T-helper 9 cell (primary cell): ENCODE measurements at regions not wholly inside any gene's neighbourhood (a gene's known extent, or its start where the extent isn't known, plus 50 kb on each side); places are given as distances from the start of the nearest gene placed in this dataset.

Source experiments
- DNase-seq: peaks from one replicate; pipeline ENCODE4 v3.0.0-alpha.2; 2020

DNA sequence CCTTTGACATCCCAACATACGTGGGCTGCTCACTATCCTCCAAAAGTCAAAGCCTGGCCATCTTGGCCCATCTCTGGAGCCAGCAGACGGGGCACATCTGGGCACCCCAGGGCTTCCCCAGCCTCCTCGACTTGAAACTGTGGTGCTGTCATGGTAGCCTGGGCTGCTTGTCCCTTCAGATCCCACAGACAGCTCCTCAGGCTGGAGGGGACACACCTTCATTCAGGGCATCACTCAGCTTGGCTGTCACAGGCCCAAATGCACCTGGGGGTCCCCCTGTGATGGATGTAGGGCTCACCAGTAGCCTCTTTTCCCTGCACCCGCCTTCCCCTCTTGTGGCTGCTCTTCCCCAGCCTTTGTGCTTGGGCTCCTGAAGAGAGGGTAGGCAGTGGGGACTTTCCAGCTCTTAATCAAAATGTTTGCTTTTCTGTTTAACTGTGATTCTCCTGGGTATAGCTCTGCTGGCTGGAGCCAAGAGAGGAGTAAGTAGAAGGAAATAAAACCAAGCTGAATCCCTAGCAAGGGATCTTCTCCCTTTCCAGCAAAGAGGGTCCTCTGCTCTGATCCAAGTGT is 92.3 kb downstream of the GYPC start:
- DNase-seq, result no peak

DNA sequence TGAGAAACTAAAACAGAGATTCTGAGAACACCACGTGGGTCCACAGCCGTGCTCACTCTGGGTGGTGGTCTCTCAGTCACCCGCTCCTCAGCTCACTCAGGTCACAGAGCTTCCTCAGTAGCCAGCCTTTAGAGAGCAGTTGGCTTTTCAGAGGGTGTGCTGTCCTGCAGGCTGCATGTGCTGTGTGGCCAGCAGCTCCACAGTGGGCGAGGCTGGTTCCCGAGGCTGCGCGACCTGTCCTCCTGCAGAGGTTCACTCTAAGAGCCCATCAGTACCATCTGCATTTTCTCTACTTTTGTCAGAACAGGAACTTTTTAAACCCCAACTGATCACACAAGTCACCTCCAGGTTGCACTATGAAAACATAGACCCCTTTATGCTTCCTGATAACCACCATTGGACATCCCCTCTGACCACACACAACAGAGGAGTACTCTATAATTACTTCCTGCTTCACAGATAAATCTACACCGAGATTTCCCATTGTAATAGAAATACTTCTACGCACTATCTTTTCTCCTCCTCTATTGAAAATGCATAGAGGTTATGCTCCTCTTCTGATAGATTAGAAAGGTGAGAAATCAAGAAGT is 93.1 kb downstream of the GYPC start:
- no peak for DNase-seq

DNA sequence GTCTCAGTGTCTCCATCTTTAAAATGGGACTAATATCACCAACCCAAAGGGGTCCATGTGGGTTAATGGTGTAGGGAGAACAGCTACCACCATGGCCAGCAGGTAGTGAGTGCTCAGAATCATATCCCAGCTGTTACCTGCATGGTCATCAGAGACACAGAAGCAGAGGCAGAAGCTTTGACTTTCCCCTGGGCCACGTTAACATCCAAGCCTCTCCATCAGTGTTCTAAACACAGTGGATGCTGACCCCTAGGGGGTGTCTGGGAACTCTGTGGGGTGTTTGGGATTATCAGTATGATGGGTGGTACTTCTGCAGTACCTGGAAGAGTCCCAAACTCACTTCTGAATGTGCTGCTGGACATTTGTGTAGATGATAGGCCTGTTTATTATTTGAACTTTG is 93.6 kb downstream of the GYPC start:
- DNase-seq, result no peak

DNA sequence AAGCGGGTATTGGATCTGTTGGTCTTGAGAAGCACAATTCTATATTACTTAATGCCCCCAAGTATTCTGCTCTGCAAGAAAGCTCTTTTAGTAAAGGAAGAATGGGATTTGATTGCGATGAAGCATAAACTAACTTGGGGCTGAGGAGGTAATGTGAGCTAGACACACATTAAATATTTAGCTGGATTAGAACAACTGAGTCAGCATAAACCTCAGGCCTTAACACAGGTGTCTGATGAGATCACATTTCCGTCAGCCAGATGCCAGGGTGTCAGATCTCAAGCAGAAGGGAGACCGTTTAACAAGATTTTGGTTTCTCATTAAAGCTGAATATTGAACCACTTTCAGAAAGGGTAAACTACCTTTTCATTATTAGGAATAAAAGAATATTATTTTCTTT is 94.5 kb downstream of the GYPC start:
- DNase-seq, result no peak

DNA sequence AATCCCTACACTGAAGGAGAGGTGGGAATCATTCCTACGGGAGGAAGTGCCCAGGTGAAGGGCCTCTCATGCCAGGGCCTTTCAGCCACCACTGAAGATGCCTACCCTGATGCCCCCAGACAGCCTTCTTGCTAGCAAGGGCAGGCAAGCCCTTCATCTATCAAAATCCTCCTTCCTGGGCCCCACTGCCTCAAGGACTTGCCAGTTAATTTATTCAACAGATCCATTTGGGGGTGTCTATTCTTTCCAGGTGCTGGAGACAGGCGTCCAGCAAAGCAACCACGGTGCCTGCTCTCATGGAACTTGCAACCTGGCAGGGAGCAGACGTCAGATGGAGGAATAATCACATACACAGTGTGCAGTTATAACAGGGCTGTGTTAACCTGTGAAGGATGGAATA is 95.5 kb downstream of the GYPC start:
- no peak for DNase-seq

DNA sequence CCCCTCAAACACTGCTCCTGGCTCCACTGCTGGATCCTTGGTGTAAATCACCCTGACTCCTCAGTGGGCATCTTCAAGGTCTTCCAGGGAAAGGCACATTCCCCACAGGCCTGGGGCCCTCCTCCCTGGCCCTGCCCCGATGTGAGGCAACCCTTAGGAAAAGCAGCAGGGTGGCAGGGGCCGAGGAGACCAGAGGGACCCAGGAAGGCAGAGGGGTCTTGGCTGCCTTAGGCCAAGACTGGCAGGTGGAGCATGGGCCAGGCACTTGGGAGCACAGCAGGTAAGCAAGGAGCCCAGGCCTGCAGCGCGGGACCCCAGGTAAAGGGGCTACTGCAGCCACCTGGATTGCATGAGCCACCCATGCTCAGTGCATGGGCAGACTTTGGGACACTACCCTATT is 96.9 kb downstream of the GYPC start:
- DNase-seq, result no peak

DNA sequence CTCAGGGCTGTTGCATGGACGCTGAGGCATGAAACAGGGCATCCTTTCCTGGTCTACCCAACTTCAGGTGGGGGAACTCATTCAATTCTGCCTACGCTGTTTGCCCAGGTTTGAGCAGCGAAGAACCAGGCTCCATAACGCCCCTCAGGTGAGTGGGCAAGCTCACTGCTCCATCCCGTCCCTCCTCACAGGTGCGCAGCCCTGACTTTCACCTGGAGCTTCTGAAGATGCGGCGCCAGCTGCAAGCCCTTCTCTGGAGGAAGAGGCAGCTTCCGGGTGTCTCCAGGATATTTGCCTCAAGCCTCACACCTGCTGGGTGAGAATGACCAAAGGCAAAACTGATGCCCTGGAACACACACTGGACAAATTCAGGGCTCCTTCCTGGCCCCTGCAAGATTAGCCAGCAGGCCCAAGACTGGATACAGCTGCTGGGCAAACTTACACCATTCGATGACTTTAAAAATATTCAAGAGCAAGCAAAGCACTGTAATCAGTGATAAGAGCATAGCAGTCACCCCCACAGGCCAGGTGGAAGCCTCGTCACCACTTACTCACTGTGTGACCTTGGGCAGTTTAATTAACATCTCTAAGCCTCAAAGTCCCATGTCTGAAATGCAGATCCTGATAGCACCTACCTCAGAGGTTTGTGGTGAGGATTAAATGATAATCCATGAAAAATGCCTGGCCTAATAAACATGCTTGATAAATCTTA is 97.7 kb downstream of the GYPC start:
- DNase-seq, result no peak

DNA sequence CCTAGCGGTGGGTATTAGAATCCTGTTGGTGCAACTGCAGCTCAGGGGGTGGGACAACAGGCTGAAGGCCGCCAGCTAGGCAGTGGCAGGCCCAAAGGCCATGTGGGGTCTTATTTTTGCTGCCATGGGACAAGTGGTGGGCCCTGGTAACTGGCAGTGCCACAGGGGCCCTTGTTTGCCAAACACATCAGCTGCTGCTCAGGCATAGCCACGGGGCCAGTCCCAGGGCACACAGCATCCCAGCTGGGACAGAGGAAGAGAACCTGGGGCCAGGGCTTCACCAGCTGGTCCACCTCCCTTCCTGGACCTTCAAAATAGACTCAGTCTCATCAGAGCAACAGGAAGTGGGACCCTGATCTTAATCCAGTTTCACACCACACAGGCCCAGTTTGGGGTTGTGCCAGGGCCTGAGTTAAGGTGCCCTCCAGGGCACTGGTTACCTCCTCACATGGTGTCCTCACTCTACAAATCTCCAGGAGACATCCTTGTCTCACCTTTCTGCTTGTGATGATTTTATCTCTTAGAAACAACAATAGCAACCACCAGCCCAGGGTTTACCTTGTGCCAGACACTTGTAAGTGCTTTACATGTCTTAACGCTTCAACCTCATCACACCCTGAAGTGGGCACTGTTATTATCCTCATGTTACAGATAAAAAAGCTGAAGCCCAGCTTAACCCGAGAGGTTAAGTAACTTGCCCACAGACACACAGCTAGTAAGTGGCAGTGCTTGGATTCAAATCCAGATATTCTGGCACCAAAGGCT is 98.5 kb downstream of the GYPC start:
- no peak for DNase-seq

DNA sequence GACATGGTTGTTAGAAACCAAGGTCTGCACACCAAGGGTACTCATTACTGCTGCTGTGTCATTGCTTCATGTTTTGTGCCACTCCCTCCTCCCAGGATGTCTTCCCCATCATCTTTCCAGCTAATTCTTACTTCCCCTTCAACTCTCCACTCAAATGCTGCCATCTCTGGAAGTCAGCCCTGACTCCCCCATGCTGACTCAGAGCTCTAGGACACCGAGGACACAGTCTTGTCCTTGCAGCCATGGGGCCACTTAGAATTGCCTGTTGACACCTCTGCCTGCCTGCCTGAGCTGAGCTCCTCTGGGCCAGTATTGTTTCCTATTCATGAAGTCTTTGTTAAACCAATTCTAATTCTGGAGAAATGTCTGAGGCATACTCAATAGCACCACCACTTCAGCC is 100.2 kb downstream of the GYPC start:
- no peak for DNase-seq

DNA sequence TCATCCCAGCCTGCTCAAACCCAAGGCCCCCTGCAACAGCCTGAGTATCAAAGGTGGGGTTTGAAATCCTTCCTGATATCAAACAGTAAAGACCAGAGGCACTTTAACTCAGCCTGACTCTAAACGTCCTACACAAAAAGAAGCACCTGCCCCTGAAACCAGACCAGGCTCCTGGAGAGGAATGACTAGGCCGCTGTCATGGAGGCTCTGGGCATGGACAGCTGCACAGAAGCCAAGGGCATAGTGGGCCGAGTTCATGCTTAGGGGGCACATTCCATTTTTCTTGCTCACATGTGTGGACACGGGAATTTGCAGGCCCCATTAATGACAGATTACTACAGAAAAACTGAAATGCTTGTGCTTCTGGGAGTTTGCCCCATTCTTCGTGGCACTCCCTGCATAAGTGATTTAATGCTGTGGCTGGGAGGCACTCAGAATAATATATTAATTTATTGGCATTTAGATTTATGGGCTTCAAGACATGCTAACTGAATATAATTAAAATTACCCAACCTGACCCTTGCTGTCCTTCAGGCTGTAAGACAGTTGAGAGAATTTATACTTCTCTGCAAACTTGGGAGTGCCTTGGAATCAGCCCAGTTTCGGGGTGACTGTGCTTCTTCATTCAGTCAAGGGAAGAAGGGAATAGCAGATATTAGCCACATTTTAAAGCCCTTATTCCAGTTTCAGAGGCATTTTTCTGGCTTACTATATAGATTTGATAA is 105.5 kb downstream of the GYPC start:
- no peak for DNase-seq

DNA sequence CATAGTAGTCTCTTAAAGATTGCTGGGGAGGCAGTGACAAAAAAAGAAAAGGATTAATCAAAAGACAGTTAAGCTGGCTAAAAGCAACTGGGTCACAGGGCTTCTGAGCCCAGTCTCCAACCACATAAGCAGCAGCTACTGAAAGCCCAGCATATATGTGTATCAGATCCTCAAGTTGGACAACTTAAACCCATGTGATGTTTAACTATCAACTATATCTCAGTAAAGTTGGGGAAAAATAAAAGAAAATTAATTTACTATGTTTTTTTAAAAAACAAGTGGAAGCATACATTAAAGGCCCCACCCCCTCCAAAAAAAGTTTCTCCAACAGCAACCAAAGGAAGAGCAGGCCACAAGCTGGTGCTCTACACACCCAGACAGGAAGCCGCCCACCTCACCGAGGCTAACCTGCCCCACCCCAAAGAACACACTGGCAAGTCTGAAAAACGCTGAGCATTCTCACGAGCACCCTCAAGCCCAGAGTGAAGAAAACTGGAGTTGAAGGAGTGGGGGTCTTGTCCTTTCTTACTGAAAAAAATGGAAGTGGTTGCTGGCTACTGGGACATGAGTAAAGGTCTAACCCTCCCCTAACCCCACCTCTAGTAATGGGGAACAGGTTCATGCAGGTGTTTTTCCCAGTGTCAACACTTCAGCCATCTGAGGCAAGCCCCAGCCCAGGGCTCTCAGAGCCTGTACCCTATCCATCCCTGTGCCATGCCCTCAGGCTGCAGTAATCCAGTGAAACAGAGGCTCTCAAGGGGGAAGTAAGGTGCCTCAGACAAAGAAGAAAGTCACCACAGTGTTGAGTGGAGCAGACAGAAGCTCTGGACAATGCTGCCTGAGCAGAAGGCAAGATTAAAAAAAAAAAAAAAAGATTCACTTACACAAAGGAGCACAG is 106.3 kb downstream of the GYPC start:
- DNase-seq, result peak; percentile 26

DNA sequence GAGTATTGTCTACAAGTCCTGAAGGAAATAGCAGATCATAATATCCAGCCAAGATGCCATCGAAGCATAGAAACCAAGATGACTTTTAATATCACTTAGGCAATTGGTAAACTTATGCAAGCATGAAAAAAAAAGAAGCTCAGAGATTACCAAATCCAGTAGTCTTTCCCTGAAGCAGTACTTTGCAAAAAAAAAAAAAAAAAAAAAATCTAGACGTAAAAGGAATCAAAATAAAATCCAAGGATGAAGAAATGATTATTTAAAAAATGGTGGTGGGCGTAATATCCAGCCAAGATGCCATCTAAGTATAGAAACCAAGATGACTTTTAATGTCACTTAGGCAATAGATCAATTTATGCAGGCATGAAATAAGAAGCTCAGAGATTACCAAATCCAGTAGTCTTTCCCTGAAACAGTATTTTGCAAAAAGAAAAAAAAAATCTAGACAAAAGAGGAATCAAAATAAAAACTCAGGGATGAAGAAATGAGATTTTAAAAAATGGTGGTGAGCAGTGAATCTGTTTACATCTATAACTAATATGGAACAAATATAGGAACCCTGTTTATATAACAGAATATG is 108.8 kb downstream of the GYPC start:
- no peak for DNase-seq

DNA sequence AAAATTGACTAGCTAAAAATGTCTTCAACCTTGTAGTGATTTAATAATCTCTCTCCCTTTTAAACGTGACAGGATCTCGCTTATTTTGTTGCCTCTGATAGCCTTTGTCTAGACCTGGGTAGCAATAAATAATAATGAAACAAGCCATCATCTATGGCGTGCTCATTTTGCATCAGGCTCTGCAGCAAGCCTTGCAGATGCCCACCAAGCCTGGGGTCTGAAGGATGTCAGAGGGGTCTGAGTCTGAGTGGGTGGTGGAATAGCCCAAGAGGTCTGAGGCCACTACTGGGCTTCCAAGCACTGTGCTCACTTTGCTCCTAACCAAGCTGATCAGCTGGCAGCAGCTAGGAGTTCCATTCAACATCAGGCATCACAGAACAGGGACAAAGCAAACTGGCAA is 109.4 kb downstream of the GYPC start:
- no peak for DNase-seq

DNA sequence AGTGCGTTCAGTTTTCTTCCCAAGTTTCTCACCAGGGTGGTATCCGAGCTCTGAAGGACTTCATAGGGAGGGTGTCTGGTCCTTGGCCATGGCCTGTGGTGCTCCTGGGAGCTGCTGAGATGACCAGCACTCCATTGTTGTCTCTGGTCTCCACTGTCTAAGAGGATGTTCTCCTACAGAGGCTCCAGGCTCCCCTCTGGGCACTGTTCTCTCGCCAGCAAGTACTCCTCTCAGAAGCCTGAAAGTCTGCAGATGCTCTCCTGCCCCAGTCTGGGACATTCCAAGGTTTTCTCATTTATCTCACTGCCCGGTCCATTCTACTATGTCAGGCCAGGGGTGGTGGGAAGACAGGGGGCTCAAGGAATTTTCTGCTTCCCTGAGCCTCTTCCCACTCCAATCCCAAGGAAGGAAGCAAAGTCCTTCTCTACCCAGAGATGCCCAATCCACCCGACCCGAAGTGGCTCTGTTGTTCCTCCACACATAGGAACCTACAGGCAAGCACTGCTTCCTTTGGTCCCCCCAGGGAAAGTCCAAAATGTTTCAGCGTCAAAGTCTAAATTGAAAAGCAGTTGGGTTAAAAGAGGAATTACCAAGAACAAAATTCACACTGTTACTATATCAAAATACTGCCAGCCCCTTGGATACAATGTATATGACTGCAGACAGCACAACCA is 110.5 kb downstream of the GYPC start:
- no peak for DNase-seq

DNA sequence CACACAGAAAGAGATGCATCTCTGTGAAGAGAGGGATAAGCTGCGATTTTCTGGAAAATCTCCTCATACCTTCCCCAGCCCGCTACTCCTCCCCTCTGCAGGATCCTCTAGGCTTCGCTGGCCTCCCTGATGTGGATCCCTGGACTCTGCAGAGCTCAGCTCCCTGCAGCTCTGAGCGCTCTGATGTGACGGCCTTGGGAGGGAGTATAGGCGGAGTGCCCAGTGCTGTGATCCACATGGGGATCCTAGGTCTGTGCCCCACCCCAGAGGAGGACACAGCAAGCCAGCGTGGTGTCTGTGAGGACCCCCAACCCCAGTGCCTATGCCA is 111.0 kb downstream of the GYPC start:
- DNase-seq, result no peak

DNA sequence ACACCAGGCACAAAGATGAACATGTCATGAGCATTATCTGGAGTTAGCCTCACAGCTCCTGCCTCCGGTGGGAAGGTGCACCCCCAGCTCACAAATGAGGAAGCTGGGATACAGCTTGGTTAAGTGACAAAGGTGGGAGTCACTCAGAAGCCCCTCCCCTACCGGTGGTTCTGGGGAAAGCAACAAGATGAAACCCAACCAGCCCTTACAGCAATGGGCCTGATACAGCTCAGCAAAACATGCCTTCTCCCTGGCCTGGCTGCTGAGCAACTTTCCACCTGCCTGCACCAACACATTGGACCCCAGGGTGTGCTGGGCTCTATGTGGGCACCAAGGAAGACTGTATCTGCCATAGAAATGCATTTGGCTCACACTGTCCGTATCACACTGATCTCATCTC is 113.2 kb downstream of the GYPC start:
- no peak for DNase-seq

DNA sequence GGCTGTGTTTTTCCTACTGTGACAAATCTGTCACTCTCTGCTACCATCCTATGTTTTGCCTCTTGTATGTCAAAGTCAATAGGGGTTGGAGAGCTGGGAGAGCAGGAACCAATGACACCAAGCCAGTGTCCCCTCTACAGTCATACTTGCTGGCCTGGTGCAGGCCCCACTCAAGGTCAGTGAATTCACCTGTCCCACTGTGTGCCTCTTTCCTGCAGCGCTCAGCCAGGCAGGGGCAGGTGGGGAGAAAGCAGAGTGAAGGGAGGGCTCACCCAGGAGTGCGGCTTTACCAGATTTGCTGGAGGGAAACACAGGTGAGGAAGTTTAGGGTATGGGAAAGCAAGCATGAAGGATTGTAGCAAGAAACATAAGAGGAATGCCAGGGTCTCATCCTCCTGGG is 114.5 kb downstream of the GYPC start:
- no peak for DNase-seq

DNA sequence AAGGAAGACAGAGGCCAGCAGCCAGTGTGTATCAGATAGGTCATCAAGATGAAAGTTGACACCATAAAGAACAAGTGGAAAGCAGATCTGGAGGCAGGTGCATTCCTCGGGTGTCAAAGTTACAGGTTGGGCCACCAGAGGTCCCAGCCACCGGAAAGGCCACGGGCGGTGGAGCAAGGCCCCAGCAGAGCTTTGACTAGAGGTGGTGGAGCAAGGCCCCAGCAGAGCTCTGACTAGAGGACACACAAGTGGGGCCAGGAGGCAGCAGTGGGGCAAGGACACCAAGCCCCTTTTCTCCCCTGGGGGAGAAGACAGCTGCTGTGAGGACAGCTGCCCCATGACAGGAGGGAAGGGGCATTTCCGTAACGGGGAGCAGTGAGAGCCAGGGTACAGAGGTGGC is 115.1 kb downstream of the GYPC start:
- DNase-seq, result no peak

DNA sequence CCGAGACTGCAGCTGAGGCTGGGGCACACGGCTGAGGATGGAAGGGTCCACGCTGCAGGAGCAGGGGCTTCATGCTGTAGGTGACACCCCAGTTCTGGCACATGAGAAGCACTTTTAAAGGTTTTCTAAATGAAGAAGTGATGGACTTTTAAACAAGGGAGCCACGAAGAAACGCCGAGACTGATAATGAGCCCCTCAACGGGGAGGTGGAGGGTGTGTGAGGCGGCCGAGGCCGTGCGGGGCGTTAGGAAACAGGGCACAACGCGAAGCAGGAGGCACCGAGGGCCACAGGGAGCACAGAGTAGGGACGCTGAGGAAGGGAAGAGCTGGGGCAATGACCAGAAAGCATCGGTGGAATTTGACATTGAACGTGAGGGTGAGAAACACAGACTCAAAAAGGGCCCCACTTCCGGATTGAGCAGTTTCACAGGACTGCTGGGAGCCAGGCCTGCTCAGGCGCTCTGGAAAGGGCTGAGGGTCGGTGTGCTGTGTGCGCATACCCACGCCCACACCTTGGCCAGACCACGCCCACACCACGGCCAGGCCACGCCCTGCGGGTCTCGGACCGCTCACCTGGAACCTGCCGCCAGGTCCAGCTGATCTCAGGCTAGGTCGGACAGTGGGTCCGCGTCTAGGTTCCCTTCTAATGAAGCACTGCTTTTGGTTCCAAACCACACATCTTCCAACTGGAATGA is 115.7 kb downstream of the GYPC start:
- DNase-seq, result no peak

DNA sequence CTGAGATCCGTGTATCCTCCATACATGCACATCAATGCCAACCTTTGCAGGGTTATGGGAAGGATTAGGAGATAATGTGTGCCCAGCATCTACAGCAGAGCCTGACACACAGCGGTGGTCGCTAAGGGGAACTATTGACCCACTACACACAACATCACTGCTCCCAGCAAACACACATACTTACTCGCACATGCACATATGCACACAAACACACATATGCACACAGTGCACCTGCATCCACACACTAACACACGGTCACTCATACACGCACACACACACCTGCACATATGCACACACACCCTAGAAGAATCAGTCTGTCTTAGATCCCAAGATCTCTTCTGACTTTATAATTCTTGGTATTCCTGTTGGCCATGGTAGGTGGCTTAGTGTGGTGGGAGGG is 118.3 kb downstream of the GYPC start:
- DNase-seq, result no peak

DNA sequence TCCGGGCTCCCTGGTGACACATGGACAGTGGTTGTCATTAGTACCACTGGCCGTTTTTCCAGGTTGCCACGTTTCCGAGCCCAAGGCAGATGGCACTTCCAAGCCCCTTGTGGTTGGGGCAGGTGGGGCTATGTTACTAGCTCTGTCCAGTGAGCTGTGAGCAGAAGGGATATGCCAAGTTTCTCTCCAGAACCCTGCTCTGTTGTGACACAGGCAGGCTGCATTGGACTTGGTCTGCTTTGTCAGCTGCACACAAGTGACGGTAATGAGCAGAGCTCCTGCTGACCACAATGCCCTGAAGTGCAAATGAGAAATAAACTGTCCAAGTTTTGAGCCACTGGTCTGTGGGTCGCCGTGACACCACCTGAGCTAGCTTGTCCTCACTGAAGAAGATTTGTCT is 118.8 kb downstream of the GYPC start:
- no peak for DNase-seq
